CD4-positive, alpha-beta T cell treated with Interleukin-17A for 1 hour (primary cell): ENCODE measurements at regions not wholly inside any gene's neighbourhood (a gene's known extent, or its start where the extent isn't known, plus 50 kb on each side); places are given as distances from the start of the nearest gene placed in this dataset.
"Not testable (repeated sequence)": the region's sequence is repeated elsewhere in the genome, so short reads cannot be mapped to it uniquely, and the experiment has no call there.

Source experiments
- DNase-seq: peaks from one replicate; pipeline ENCODE4 v3.0.0-alpha.2; 2020

- DNase-seq = no peak
Measured at GRCh38 chr9:102355982-102356381, 617.5 kb upstream of the GRIN3A start.

- DNase-seq = no peak
Measured at GRCh38 chr9:102354041-102354440, 615.6 kb upstream of the GRIN3A start.

GRCh38 chr9:102337471-102337870, 599.0 kb upstream of the GRIN3A start:
- DNase-seq = not testable (repeated sequence)

- no peak for DNase-seq
Measured at GRCh38 chr9:102309379-102309778, 570.9 kb upstream of the GRIN3A start.

GRCh38 chr9:102295188-102295587, 556.7 kb upstream of the GRIN3A start:
- DNase-seq = no peak

GRCh38 chr9:102273952-102274351, 535.5 kb upstream of the GRIN3A start:
- no peak for DNase-seq

GRCh38 chr9:102253099-102253498, 514.7 kb upstream of the GRIN3A start:
- DNase-seq = no peak

GRCh38 chr9:102244916-102245315, 506.5 kb upstream of the GRIN3A start:
- DNase-seq = no peak

- no peak for DNase-seq
Measured at GRCh38 chr9:102237520-102237919, 499.1 kb upstream of the GRIN3A start.

GRCh38 chr9:102237094-102237493, 498.6 kb upstream of the GRIN3A start:
- no peak for DNase-seq

- not testable (repeated sequence) for DNase-seq
Measured at GRCh38 chr9:102227416-102227815, 489.0 kb upstream of the GRIN3A start.

- no peak for DNase-seq
Measured at GRCh38 chr9:102225841-102226441, 487.5 kb upstream of the GRIN3A start.

- DNase-seq = not testable (repeated sequence)
Measured at GRCh38 chr9:102223320-102224136, 485.1 kb upstream of the GRIN3A start.

GRCh38 chr9:102209176-102209575, 470.7 kb upstream of the GRIN3A start:
- DNase-seq = no peak

GRCh38 chr9:102206432-102206831, 468.0 kb upstream of the GRIN3A start:
- no peak for DNase-seq

GRCh38 chr9:102205251-102205650, 466.8 kb upstream of the GRIN3A start:
- no peak for DNase-seq

GRCh38 chr9:102202126-102202525, 463.7 kb upstream of the GRIN3A start:
- DNase-seq = no peak

- no peak for DNase-seq
Measured at GRCh38 chr9:102185962-102186361, 447.5 kb upstream of the GRIN3A start.

- DNase-seq = no peak
Measured at GRCh38 chr9:102185371-102185770, 446.9 kb upstream of the GRIN3A start.

- no peak for DNase-seq
Measured at GRCh38 chr9:102178811-102179210, 440.4 kb upstream of the GRIN3A start.

- DNase-seq = not testable (repeated sequence)
Measured at GRCh38 chr9:102174202-102174601, 435.8 kb upstream of the GRIN3A start.

GRCh38 chr9:102164247-102164646, 425.8 kb upstream of the GRIN3A start:
- DNase-seq = no peak

- DNase-seq = not testable (repeated sequence)
Measured at GRCh38 chr9:102153081-102153480, 414.6 kb upstream of the GRIN3A start.

GRCh38 chr9:102135768-102136167, 397.3 kb upstream of the GRIN3A start:
- no peak for DNase-seq

GRCh38 chr9:102124465-102124864, 386.0 kb upstream of the GRIN3A start:
- DNase-seq = no peak
